SJCRH30 (cell line): ENCODE measurements at regions not wholly inside any gene's neighbourhood (a gene's known extent, or its start where the extent isn't known, plus 50 kb on each side); places are given as distances from the start of the nearest gene placed in this dataset.

ENCODE experiments used
- DNase-seq, 2 experiments: peaks; one replicate each; pipeline ENCODE4 v3.0.0-alpha.2; 2015 to 2020
- H3K27ac ChIP-seq: fragments of 250-450 bp; sonication (Bioruptor Pico); 2 replicates; pipeline ENCODE4 v1.5.1; 2020; ENCODE audit warnings: mild to moderate bottlenecking, moderate library complexity
- H3K27me3 ChIP-seq: fragments of 250-450 bp; sonication (Bioruptor Pico); 2 replicates; pipeline ENCODE4 v1.5.1; 2020; ENCODE audit warnings: mild to moderate bottlenecking, moderate library complexity
- H3K36me3 ChIP-seq: fragments of 250-450 bp; sonication (Bioruptor Pico); 2 replicates; pipeline ENCODE4 v1.5.1; 2020; ENCODE audit warnings: mild to moderate bottlenecking, moderate library complexity
- H3K4me1 ChIP-seq: fragments of 250-450 bp; sonication (Bioruptor Pico); 2 replicates; pipeline ENCODE4 v1.5.1; 2020; ENCODE audit warnings: mild to moderate bottlenecking, moderate library complexity
- H3K4me3 ChIP-seq: fragments of 250-450 bp; sonication (Bioruptor Pico); 2 replicates; pipeline ENCODE4 v1.5.1; 2020; ENCODE audit warnings: mild to moderate bottlenecking, moderate library complexity
- H3K9me3 ChIP-seq: fragments of 250-450 bp; sonication (Bioruptor Pico); replicated peaks from 2 replicates; pipeline ENCODE4 v1.5.1; 2020; ENCODE audit warnings: mild to moderate bottlenecking, moderate library complexity

GRCh38 chr2:5975401-5975800, 283.2 kb downstream of the SOX11 start:
- Histone ChIP-seq H3K9me3 (no peaks in the 10 kb centered on the region), H3K4me1 (no peaks in the 10 kb centered on the region), H3K27ac (no peak overlapping the region), H3K36me3 (no peaks in the 10 kb centered on the region), H3K4me3 (no peak overlapping the region), H3K27me3 (peaks cover 8% of the 10 kb centered on the region; the same call in 1 of the 2 replicates)
- no peak for DNase-seq

GRCh38 chr2:5976531-5977065, 284.4 kb downstream of the SOX11 start:
- no peak for DNase-seq
- Histone ChIP-seq H3K4me3 (no peak overlapping the region), H3K4me1 (no peaks in the 10 kb centered on the region), H3K27me3 (peaks cover 8% of the 10 kb centered on the region; the same call in 1 of the 2 replicates), H3K36me3 (no peaks in the 10 kb centered on the region), H3K27ac (no peak overlapping the region), H3K9me3 (no peaks in the 10 kb centered on the region)

DNA sequence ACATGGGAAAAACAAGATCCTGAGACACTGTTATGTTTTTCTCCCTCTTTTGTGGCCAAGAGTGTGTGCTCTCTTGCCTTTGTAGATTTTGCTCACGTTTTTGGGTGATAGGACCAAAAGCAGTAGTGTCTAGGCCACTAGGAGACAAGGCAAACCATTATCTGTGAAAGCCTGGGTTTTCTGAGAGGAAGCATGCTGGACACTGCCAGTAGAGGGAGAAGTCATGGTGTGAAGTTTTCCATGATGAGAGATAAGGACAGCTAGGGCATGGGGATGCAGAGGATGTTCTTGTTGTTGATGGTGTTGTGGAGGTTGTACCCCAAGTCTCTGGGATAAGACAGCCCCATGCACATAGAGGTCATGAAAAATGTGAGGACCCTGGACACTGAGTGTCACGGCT, 285.3 kb downstream of the SOX11 start:
- Histone ChIP-seq H3K4me1 (no peaks in the 10 kb centered on the region), H3K27ac (no peak overlapping the region), H3K36me3 (no peaks in the 10 kb centered on the region), H3K27me3 (peaks cover 9% of the 10 kb centered on the region), H3K9me3 (no peaks in the 10 kb centered on the region), H3K4me3 (no peak overlapping the region)
- DNase-seq = no peak

DNA sequence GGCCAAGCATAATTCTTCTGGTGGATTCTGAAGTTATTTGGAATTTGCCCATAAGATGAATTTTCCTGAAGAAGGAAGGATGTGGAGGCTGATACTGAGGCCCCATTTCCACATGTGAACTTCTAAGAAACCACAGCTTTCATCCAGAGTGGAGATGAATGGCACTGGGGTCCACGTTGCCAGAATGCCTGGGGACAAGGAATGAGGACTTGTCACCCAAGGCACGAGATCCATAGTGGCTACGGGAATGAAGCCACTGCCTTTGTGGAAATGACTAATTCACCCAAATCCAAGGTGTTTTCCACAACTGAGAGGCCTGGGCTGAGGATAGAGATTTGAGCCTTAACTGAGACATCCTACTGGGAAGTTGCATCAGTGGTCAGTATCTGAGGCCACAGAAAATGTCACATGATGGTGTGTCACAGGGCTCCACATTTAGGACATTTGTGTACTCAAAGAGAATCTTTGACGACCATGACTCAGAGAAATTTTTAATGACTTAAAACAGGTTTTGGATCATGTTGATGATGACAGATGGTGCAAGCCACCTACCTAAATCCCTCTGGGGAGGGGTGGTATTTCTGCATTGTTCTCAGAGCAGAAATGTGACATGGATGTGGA, 286.1 kb downstream of the SOX11 start:
- DNase-seq = no peak
- Histone ChIP-seq H3K27ac (no peak overlapping the region), H3K4me1 (no peaks in the 10 kb centered on the region), H3K36me3 (no peaks in the 10 kb centered on the region), H3K9me3 (no peaks in the 10 kb centered on the region), H3K4me3 (no peak overlapping the region), H3K27me3 (peaks cover 14% of the 10 kb centered on the region)

- Histone ChIP-seq H3K27me3 (peaks cover 6% of the 10 kb centered on the region; the same call in 1 of the 2 replicates), H3K4me1 (no peaks in the 10 kb centered on the region), H3K36me3 (no peaks in the 10 kb centered on the region), H3K27ac (no peak overlapping the region), H3K4me3 (no peak overlapping the region; the same call in 1 of the 2 replicates), H3K9me3 (no peaks in the 10 kb centered on the region)
- DNase-seq = no peak
Measured at GRCh38 chr2:5980450-5981190, 288.4 kb downstream of the SOX11 start.

DNA sequence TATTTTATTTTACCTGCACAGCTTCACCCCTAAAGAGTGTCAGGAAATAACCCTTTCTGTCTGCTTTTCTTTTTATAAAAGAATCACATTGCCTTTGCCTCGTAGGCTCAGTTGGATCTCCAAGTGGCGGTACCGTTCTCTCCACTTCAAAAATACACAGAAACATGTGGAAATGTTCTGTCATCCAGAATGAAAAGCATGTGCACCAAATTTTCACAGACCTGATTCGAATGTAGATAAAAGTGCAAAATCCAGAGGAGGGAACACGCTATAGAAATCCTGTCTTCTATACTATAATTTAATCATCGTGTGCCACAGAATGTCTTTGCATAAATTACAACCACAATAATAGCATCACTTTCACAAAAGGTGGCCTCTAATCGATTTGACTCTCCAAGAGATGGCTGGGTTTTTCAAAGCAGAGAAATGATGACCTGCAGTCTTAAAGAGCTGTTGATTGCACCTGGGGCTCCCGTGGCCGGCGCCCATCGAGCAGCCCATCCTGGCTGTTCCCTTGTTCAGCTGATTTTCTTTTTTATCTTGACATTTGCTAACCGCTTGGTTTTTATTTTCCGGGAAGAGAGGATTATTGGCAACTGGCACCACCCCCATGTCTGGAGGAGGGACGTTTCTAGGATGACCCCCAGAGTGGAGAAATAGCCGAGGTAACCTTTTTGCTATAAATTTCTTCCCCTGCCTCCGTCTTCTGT, 290.2 kb downstream of the SOX11 start:
- peaks cover 6% of the 10 kb centered on the region; the same call in 1 of the 2 replicates for H3K27me3 ChIP-seq
- H3K4me1 ChIP-seq = no peaks in the 10 kb centered on the region
- DNase-seq = no peak
- H3K9me3 ChIP-seq = no peaks in the 10 kb centered on the region
- H3K4me3 ChIP-seq = no peak overlapping the region; the same call in 1 of the 2 replicates
- no peaks in the 10 kb centered on the region for H3K36me3 ChIP-seq
- H3K27ac ChIP-seq = no peak overlapping the region

DNA sequence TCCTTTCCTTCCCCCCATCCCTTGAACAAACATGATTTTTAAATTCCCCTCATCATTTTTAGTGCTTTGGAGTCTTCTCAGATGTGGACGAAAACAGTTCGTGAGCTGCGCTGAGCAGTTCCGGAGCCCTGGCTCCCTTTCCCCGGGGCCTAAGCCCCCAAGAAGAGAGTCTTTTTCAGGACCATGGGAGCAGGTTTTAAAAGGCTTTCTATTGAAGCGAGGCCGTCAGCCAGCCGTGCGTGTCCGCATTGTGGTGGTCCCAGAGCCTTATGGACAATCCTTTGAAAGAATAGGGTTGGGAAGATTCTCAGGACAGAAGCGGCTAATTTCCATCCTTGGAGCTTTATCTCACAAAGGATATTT, 290.7 kb downstream of the SOX11 start:
- H3K4me3 ChIP-seq = no peak overlapping the region
- H3K36me3 ChIP-seq = no peaks in the 10 kb centered on the region
- no peak for DNase-seq
- H3K27me3 ChIP-seq = peaks cover 6% of the 10 kb centered on the region; the same call in 1 of the 2 replicates
- no peak overlapping the region for H3K27ac ChIP-seq
- no peaks in the 10 kb centered on the region for H3K9me3 ChIP-seq
- no peaks in the 10 kb centered on the region for H3K4me1 ChIP-seq

GRCh38 chr2:5983511-5984272, 291.5 kb downstream of the SOX11 start:
- peaks cover 6% of the 10 kb centered on the region; the same call in 1 of the 2 replicates for H3K27me3 ChIP-seq
- no peak for DNase-seq
- H3K9me3 ChIP-seq = no peaks in the 10 kb centered on the region
- H3K4me1 ChIP-seq = no peaks in the 10 kb centered on the region
- no peak overlapping the region for H3K27ac ChIP-seq
- H3K36me3 ChIP-seq = no peaks in the 10 kb centered on the region
- no peak overlapping the region for H3K4me3 ChIP-seq

GRCh38 chr2:5984273-5984655, 292.1 kb downstream of the SOX11 start:
- no peak overlapping the region for H3K27ac ChIP-seq
- no peak for DNase-seq
- peaks cover 6% of the 10 kb centered on the region; the same call in 1 of the 2 replicates for H3K27me3 ChIP-seq
- no peaks in the 10 kb centered on the region for H3K36me3 ChIP-seq
- no peak overlapping the region for H3K4me3 ChIP-seq
- H3K9me3 ChIP-seq = no peaks in the 10 kb centered on the region
- no peaks in the 10 kb centered on the region for H3K4me1 ChIP-seq

DNA sequence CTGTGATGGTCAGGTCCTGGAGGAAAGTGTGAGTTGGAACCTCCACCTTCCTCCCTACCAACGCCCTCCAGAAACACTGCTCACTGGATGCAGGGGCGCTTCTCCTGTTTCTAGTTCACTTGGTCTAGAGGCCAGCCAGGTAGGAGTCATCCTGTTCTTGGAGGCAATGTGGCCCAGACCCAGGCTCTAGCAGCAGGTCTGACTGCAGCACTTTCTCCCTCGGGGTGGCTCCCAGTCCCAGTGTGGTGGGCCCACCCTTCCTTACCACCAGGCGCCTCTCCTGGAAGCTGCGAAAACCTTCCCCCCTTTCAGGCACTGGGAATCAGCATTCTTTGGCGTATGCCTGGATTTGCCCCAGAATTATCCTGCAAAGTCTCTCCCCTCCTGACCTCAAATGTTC, 292.8 kb downstream of the SOX11 start:
- Histone ChIP-seq H3K36me3 (no peaks in the 10 kb centered on the region), H3K27ac (no peak overlapping the region), H3K4me3 (no peak overlapping the region), H3K27me3 (peaks cover 6% of the 10 kb centered on the region; the same call in 1 of the 2 replicates), H3K4me1 (no peaks in the 10 kb centered on the region), H3K9me3 (no peaks in the 10 kb centered on the region)
- no peak for DNase-seq

DNA sequence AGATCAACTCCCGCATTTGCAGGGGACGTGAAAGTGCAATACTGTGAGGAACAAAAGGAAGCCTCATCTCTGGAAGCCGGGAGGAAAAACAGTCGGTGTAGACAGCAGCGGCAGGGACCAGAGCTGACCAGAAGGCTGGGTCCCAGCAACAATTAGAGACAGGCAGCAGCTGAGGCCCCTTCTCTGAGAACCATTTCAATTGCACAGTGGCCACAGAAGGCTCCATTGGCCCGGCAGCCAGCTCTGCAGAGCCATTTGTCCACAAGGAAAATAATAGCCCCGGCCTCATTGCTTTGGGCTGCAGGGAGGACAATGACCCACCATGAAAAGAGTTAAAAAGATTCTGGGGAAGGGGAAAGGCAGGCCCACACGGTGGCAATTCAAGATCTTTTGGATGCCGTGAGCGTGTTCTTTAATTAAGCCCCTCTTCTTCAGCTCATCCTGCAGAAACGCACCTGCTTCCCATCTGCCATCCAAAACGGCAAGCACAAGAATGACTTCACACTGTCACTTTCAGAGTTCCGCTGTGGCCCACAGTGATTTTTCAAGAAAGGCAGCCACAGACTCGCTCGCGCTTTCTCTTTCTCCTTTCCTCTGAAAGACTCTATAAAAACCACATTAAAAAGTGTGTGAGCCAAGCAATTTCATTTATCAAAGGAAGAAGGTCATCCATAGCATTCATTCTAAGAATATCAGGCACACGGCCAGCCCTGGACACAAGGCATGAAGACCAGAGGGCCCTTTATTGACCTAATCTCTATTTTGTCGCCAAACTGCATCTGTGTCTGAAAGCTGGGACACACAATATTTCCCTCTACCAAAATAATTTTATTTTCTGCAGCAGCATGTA, 293.6 kb downstream of the SOX11 start:
- H3K4me1 ChIP-seq = no peaks in the 10 kb centered on the region
- no peak for DNase-seq
- no peak overlapping the region for H3K27ac ChIP-seq
- no peak overlapping the region for H3K4me3 ChIP-seq
- H3K36me3 ChIP-seq = no peaks in the 10 kb centered on the region
- H3K9me3 ChIP-seq = no peaks in the 10 kb centered on the region
- H3K27me3 ChIP-seq = peaks cover 6% of the 10 kb centered on the region; the same call in 1 of the 2 replicates

DNA sequence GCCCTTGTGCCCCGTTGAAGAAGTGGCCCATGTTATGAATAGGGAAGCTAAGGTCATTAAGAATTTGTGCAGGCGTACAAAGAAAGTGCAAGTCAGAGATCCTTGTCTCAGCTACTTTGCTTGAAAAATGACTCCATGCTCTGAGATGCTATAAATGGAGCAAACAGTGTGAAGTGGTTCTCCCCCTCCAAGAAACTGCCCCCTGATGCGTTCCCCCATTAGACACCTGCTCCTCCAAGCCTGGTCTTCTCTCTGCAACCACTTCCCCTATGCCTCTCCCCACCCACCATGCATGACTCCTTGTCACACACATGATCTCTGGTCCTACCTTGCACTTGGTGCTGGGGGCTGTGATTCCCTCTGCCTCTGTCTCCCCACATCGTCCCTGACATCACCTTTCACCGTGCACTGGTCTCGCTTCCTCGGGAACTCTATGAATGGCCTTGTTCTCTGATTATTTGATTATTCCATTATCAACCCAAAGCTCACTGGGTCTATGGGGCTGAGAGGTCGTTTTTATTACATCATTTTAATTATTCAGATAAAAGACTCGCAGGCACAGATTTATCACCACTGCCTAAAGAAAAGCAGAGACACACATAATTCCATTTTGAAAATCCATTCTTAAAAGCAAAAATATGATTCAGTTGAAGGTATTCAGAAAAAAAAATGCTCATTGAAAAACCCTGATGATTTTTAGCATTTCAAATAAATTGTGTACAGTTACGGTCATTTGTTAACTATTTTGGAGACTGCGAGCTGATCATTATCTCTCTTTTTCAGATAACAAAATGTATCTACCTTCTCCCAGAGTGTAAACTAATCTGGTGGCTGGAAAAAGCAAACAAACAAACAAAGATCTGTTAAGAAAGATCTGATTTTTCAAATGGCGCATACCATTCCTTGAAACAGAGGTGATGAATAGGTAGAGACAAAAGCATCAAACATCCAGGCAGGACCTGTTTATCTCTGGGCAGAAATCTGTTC, 294.9 kb downstream of the SOX11 start:
- Histone ChIP-seq H3K4me1 (no peaks in the 10 kb centered on the region), H3K27me3 (peaks cover 6% of the 10 kb centered on the region; the same call in 1 of the 2 replicates), H3K4me3 (no peak overlapping the region), H3K27ac (no peak overlapping the region), H3K36me3 (0 out of 2 replicates have a peak, but pooled peaks cover under 1% of the 10 kb centered on the region), H3K9me3 (no peaks in the 10 kb centered on the region)
- DNase-seq = no peak

DNA sequence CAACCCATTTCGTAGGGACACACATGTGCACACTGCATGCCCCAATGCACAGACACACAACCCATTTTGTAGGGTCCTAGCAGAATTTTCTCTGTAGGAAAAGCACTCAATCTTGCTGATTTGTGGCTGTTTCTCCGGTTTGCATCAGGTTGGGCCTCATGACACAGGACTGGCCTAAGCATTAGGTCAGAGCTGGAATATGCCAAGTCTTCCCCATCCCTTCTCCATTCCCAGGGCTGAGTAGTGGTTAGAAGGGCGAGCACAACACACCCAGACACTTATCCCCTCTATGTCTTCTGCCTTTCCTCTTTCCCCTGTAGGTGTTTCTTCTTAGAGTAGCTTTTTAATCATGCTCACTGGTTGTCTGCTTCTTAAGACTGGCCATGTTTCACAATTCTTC, 295.9 kb downstream of the SOX11 start:
- H3K4me1 ChIP-seq = no peaks in the 10 kb centered on the region
- H3K9me3 ChIP-seq = no peaks in the 10 kb centered on the region
- no peak overlapping the region for H3K4me3 ChIP-seq
- no peak overlapping the region for H3K27ac ChIP-seq
- no peaks in the 10 kb centered on the region for H3K27me3 ChIP-seq
- no peak for DNase-seq
- 0 out of 2 replicates have a peak, but pooled peaks cover 2% of the 10 kb centered on the region for H3K36me3 ChIP-seq
